Cardiac muscle cell (in vitro differentiated cells and primary cell): ENCODE measurements at regions not wholly inside any gene's neighbourhood (a gene's known extent, or its start where the extent isn't known, plus 50 kb on each side); places are given as distances from the start of the nearest gene placed in this dataset.
A peak's percentile ranks its signal among the peaks of the same experiment; 100 is the strongest.

ENCODE experiments used
- DNase-seq, 2 donors: peaks; one replicate each; pipeline versions ENCODE4 v3.0.0 to v3.0.0-alpha.2; 2010 to 2017; ENCODE audit warnings: low read depth in 1 of 2, low spot score in 1 of 2
- H3K27ac ChIP-seq: fragments of 200-600 bp; sonication (generic); 2 replicates; pipeline ENCODE4 v1.5.1; 2016
- H3K27me3 ChIP-seq: fragments of 200-600 bp; sonication (generic); 2 replicates; pipeline ENCODE4 v1.6.0; 2016; ENCODE audit warnings: control low read depth
- H3K36me3 ChIP-seq: fragments of 200-600 bp; sonication (generic); 2 replicates; pipeline ENCODE4 v1.5.1; 2016; ENCODE audit warnings: control low read depth
- H3K4me1 ChIP-seq: fragments of 200-600 bp; sonication (generic); 2 replicates; pipeline ENCODE4 v1.8.1; 2017; ENCODE audit warnings: low read depth, mild to moderate bottlenecking, mixed run types
- H3K4me3 ChIP-seq: fragments of 200-600 bp; sonication (generic); 2 replicates; pipeline ENCODE4 v1.5.1; 2016; ENCODE audit warnings: mild to moderate bottlenecking
- H3K9me3 ChIP-seq: fragments of 200-600 bp; sonication (generic); 2 replicates; pipeline ENCODE4 v1.5.1; 2017; ENCODE audit warnings: low read depth, mild to moderate bottlenecking, control low read depth
- TF ChIP-seq, protein P1 (sequence below): IDR thresholded peaks from 2 replicates; pipeline ENCODE4 v1.5.1; 2012; ENCODE audit warnings: low read depth, mild to moderate bottlenecking, low read length

DNA sequence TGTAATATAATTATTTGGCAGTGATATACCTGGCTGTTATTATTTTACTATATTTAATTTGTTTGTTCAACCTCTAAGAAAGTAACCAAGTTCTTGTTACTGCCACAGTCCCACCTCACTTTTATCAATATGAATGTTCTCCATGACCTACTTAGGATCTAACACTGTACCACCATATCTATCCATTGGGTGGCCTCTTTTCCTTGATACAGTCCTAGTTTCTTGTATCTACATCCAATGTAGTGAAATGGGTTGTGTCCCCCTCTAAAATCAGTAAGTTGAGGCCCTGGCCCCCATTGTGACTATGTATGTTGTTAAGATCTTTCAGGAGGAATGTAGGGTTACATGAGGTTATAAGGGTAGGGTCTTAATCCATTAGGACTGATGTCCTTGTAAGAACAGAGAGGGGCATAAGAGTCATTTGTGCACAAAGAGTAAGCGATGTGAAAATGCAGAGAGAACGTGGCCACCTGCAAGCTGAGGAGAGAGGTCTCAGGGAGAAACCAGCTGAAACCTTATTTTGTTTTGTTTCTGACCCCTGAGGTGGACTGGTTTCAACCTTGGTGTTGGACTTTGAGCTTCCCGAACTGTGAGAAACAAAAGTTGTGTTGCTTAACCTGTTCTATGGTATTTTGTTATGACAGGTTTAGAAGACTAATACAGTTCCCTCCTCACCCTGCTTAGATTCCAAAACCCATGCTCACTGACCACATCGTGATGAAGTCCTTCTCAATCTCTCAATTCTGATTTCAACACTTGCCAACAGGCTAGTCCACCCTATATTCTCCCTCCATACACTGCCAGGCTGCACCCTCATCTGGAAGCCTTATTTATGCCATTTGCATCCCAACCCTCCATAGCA, 387.3 kb upstream of the EPHA7 start:
- H3K9me3 ChIP-seq, result no peaks in the 10 kb centered on the region
- no peaks in the 10 kb centered on the region for H3K36me3 ChIP-seq
- H3K4me3 ChIP-seq, result no peak overlapping the region
- H3K27ac ChIP-seq, result no peak overlapping the region
- no peaks in the 10 kb centered on the region for H3K27me3 ChIP-seq
- no peak for DNase-seq
- no peaks in the 10 kb centered on the region for H3K4me1 ChIP-seq
- TF ChIP-seq, protein P1, sequence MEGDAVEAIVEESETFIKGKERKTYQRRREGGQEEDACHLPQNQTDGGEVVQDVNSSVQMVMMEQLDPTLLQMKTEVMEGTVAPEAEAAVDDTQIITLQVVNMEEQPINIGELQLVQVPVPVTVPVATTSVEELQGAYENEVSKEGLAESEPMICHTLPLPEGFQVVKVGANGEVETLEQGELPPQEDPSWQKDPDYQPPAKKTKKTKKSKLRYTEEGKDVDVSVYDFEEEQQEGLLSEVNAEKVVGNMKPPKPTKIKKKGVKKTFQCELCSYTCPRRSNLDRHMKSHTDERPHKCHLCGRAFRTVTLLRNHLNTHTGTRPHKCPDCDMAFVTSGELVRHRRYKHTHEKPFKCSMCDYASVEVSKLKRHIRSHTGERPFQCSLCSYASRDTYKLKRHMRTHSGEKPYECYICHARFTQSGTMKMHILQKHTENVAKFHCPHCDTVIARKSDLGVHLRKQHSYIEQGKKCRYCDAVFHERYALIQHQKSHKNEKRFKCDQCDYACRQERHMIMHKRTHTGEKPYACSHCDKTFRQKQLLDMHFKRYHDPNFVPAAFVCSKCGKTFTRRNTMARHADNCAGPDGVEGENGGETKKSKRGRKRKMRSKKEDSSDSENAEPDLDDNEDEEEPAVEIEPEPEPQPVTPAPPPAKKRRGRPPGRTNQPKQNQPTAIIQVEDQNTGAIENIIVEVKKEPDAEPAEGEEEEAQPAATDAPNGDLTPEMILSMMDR, result no peak

DNA sequence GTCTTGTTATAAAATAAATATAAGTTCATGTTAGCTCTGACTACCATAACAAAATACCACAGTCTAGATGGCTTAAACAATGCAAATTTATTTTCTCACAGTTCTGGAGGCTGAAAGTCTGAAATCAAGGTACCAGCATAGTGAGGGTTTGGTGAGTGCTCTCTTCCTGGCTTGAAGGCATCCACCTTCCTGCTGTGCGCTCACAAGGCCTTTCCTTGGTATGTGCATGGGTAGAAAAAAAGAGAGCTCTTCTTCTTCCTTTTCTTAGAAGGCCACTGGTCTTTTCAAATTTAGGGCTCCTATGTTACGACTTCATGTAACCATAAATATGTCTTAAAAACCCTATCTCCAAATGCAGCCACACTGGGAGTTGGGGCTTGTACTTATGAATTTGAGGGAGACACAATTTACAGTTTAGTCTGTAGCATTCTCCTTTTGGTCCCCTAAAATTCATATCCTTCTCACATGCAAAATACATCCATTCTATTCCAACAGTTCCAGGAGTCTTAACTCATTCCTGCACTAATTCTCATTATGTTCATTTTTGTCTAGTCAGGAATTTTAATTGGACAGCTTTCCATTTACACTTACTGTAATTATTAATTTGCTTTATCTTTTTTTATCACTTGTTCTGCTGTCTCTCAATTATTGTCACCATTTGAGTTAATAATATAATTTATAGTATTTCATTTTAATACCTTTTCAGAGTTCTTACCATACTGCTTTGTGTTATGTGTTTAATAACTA, 381.9 kb upstream of the EPHA7 start:
- Histone ChIP-seq H3K9me3 (no peaks in the 10 kb centered on the region), H3K4me1 (no peaks in the 10 kb centered on the region), H3K27me3 (no peaks in the 10 kb centered on the region), H3K36me3 (no peaks in the 10 kb centered on the region), H3K27ac (no peak overlapping the region), H3K4me3 (no peak overlapping the region)
- TF ChIP-seq, protein P1, result no peak
- DNase-seq, result no peak

DNA sequence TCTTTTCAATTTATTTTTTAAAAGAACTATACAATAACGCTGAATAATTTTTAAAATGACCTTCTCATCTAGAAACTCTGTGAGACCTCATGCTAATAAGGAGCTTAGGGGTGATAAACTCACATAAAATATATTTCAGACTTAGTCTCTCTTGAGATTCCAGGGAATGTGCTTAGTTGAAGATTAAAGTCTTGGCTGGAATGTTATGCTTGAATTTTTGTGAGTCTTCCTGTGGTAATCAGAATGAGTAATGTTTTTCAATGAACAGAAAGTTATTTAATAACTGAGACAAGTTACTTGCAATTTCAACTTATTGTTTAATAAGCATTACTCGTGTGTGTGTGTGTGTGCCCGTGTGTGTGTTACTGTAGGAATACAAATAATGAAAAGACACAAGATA, 379.9 kb upstream of the EPHA7 start:
- no peaks in the 10 kb centered on the region for H3K9me3 ChIP-seq
- no peak overlapping the region for H3K4me3 ChIP-seq
- H3K27me3 ChIP-seq, result no peaks in the 10 kb centered on the region
- DNase-seq, result peak in 1 of 2 donors; percentile 14
- no peak overlapping the region for H3K27ac ChIP-seq
- no peaks in the 10 kb centered on the region for H3K4me1 ChIP-seq
- H3K36me3 ChIP-seq, result no peaks in the 10 kb centered on the region
- TF ChIP-seq, protein P1, result no peak

DNA sequence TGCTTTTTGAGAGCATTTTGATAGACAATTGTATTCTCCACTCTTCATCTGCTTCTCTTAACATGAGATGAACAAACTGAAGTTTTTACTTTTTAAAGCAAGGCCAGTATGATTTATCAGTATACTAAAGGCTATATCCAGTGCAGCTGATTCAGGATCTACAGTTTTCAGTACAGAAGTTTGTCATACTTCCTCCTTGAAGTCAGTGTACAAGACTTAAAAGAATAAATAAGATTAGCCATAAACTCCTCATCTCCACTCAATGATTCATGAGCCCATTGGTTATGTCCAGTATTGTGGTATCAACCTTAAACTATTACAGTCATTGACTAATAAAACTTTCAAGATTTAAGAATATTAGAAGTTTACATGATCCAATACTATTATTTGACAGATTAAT, 374.8 kb upstream of the EPHA7 start:
- Histone ChIP-seq H3K27ac (no peak overlapping the region), H3K27me3 (no peaks in the 10 kb centered on the region), H3K4me3 (no peak overlapping the region), H3K36me3 (no peaks in the 10 kb centered on the region), H3K4me1 (no peaks in the 10 kb centered on the region), H3K9me3 (no peaks in the 10 kb centered on the region)
- no peak for DNase-seq
- TF ChIP-seq, protein P1, result no peak

DNA sequence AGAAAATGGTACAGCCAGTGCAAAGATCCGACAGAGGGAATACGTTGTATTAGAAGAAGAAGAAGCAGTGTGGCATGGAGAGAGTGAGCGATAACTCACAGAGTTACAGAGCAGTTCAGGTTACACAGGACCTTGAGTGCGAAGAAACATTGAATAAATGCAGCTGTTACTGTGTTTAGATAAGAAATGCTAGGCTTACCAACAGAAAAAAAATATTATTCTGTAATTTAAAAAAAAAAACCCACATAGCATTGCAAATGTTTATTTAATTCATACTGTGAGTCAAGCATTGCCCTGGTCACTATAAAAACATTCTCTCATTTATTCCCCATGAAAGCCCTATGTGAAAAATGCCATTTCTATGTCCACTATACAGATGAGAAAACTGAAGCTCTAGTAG, 373.4 kb upstream of the EPHA7 start:
- peak in 1 of 2 donors; percentile 14 for DNase-seq
- no peak overlapping the region for H3K27ac ChIP-seq
- TF ChIP-seq, protein P1, result no peak
- no peak overlapping the region for H3K4me3 ChIP-seq
- no peaks in the 10 kb centered on the region for H3K36me3 ChIP-seq
- H3K27me3 ChIP-seq, result no peaks in the 10 kb centered on the region
- H3K4me1 ChIP-seq, result no peaks in the 10 kb centered on the region
- H3K9me3 ChIP-seq, result no peaks in the 10 kb centered on the region
